Astrocyte (in vitro differentiated cells and primary cell): ENCODE measurements at regions not wholly inside any gene's neighbourhood (a gene's known extent, or its start where the extent isn't known, plus 50 kb on each side); places are given as distances from the start of the nearest gene placed in this dataset.

Experiments
- CTCF ChIP-seq: IDR thresholded peaks from 2 replicates; pipeline ENCODE4 v1.5.1; 2011; ENCODE audit warnings: low read depth, mild to moderate bottlenecking, inconsistent platforms, low read length, moderate library complexity; ENCODE audit not compliant: insufficient read depth
- EZH2 ChIP-seq: IDR thresholded peaks from 2 replicates; pipeline ENCODE4 v1.6.1; 2012; ENCODE audit warnings: mild to moderate bottlenecking, low read length, inconsistent platforms; ENCODE audit not compliant: insufficient read depth

- TF ChIP-seq CTCF (no peak), EZH2 (no peak)
Observed at GRCh38 chr5:23372177-23372576, 135.2 kb upstream of the PRDM9 start.
